Sigmoid colon (tissue), 6 donors: ENCODE measurements at regions not wholly inside any gene's neighbourhood (a gene's known extent, or its start where the extent isn't known, plus 50 kb on each side); places are given as distances from the start of the nearest gene placed in this dataset.
"Not testable (repeated sequence)": the region's sequence is repeated elsewhere in the genome, so short reads cannot be mapped to it uniquely, and the experiment has no call there.

ENCODE experiments used
- DNase-seq: peaks from one replicate; pipeline ENCODE4 v3.0.0-alpha.2; 2019
- H3K27ac ChIP-seq, 4 donors: fragments of 200-600 bp; sonication (generic); one replicate each; pipeline ENCODE4 v1.5.1; 2016 to 2019; ENCODE audit warnings: mild to moderate bottlenecking in 1 of 4
- H3K27me3 ChIP-seq, 3 donors: fragments of 200-600 bp; sonication (generic); one replicate each; pipeline ENCODE4 v1.5.1; 2019; ENCODE audit warnings: mild to moderate bottlenecking in 1 of 3
- H3K36me3 ChIP-seq, 4 donors: fragments of 200-600 bp; sonication (generic); one replicate each; pipeline ENCODE4 v1.5.1; 2016 to 2019
- H3K4me1 ChIP-seq, 4 donors: fragments of 200-600 bp; sonication (generic); one replicate each; pipeline ENCODE4 v1.5.1; 2017 to 2019
- H3K4me3 ChIP-seq, 4 donors: fragments of 200-600 bp; sonication (generic); one replicate each; pipeline ENCODE4 v1.5.1; 2017 to 2019; ENCODE audit warnings: mild to moderate bottlenecking in 2 of 4, moderate library complexity in 1 of 4
- H3K9me3 ChIP-seq, 4 donors: fragments of 200-600 bp in 3 of 4; sonication (generic) in 3 of 4; one replicate each; pipeline versions ENCODE4 v1.5.1 to v1.6.1; 2013 to 2019
- CTCF ChIP-seq, 4 experiments: fragments of 450-650 bp in 3 of 4; fragments of 200-600 bp in 1 of 4; IDR thresholded peaks; one replicate each; pipeline ENCODE4 v1.5.1; 2016 to 2019; ENCODE audit warnings: antibody characterized with exemption in 4 of 4, mild to moderate bottlenecking in 3 of 4, moderate library complexity in 2 of 4
- EP300 ChIP-seq, 4 donors: sonication (generic); formaldehyde crosslinking; IDR thresholded peaks; one replicate each; pipeline ENCODE4 v1.6.1; 2017; ENCODE audit warnings: antibody characterized with exemption in 4 of 4
- POLR2A ChIP-seq, 2 donors: fragments of 450-650 bp; IDR thresholded peaks; one replicate each; pipeline ENCODE4 v1.6.1; 2016; ENCODE audit warnings: antibody characterized with exemption in 2 of 2, mild to moderate bottlenecking in 2 of 2, moderate library complexity in 2 of 2
- POLR2AphosphoS5 ChIP-seq, 4 donors: sonication (generic); formaldehyde crosslinking; IDR thresholded peaks; one replicate each; pipeline ENCODE4 v1.6.1; 2017; ENCODE audit warnings: antibody characterized with exemption in 4 of 4
- WGBS, 2 donors: extraction: QIAGEN DNeasy Blood & Tissue Kit; methylation state at CpG; one replicate each; pipeline ENCODE4 v1.1.7; 2013; 5-methylcytosine and 5-hydroxymethylcytosine counted together
- intact Hi-C: fragments of 100-400 bp; cut with DNase I; formaldehyde crosslinking; loops from one replicate; pipeline ENCODE4 v1.15.1; 2023
- donor health status: healthy with polysubstance abuse.
- donor health status: healthy.

- intact Hi-C loops = no loop called here
- 96 to 98% methylated on average over 1 of the region's 1 CpG for WGBS, 2 donors
Measured at GRCh38 chr6:145099713-145100112, 635.6 kb downstream of the EPM2A start.

GRCh38 chr6:145110109-145110508 lies 625.2 kb downstream of the EPM2A start:
- H3K4me1 ChIP-seq = no peaks in the 10 kb centered on the region
- no peak overlapping the region for H3K4me3 ChIP-seq
- 86 to 98% methylated on average over 1 of the region's 1 CpG for WGBS, 2 donors
- H3K27me3 ChIP-seq = no peaks in the 10 kb centered on the region
- no peak overlapping the region for H3K27ac ChIP-seq
- intact Hi-C loops = no loop called here
- TF ChIP-seq POLR2AphosphoS5 (IDR thresholded peaks at IDR 0.05) (no peak), POLR2A (IDR thresholded peaks at IDR 0.05) (no peak), EP300 (IDR thresholded peaks at IDR 0.05) (no peak), CTCF (IDR thresholded peaks at IDR 0.05) (no peak)
- H3K9me3 ChIP-seq = no peaks in the 10 kb centered on the region
- no peak for DNase-seq
- H3K36me3 ChIP-seq = no peaks in the 10 kb centered on the region

More at GRCh38 chr6:145099713-145100112, 635.6 kb downstream of the EPM2A start:
- H3K27ac ChIP-seq = no peak overlapping the region
- DNase-seq = no peak
- H3K27me3 ChIP-seq = no peaks in the 10 kb centered on the region
- no peaks in the 10 kb centered on the region for H3K4me1 ChIP-seq
- peaks cover 0 to 4% (median 2%) of the 10 kb centered on the region in 4 donors for H3K9me3 ChIP-seq
- H3K36me3 ChIP-seq = no peaks in the 10 kb centered on the region
- no peak overlapping the region for H3K4me3 ChIP-seq
- TF ChIP-seq POLR2AphosphoS5 (IDR thresholded peaks at IDR 0.05) (no peak), EP300 (IDR thresholded peaks at IDR 0.05) (no peak), POLR2A (IDR thresholded peaks at IDR 0.05) (no peak), CTCF (IDR thresholded peaks at IDR 0.05) (no peak)

- not testable (repeated sequence) for DNase-seq
- WGBS, 2 donors = 84 to 87% methylated on average over 2 of the region's 2 CpGs
Measured at GRCh38 chr6:145111407-145111806, 623.9 kb downstream of the EPM2A start.

GRCh38 chr6:145112711-145113148 lies 622.6 kb downstream of the EPM2A start:
- intact Hi-C loops = no loop called here
- WGBS, 2 donors = 87% methylated on average over 7 of the region's 7 CpGs
- H3K36me3 ChIP-seq = no peaks in the 10 kb centered on the region
- no peak overlapping the region for H3K4me3 ChIP-seq
- no peaks in the 10 kb centered on the region for H3K27me3 ChIP-seq
- TF ChIP-seq POLR2AphosphoS5 (IDR thresholded peaks at IDR 0.05) (no peak), CTCF (IDR thresholded peaks at IDR 0.05) (no peak), POLR2A (IDR thresholded peaks at IDR 0.05) (no peak), EP300 (IDR thresholded peaks at IDR 0.05) (no peak)
- H3K9me3 ChIP-seq = no peaks in the 10 kb centered on the region
- H3K4me1 ChIP-seq = no peaks in the 10 kb centered on the region
- no peak overlapping the region for H3K27ac ChIP-seq
- no peak for DNase-seq

More at GRCh38 chr6:145111407-145111806, 623.9 kb downstream of the EPM2A start:
- H3K27ac ChIP-seq, H3K4me3 ChIP-seq, H3K36me3 ChIP-seq, H3K9me3 ChIP-seq, H3K4me1 ChIP-seq, intact Hi-C loops, H3K27me3 ChIP-seq: not testable (repeated sequence)

GRCh38 chr6:145115638-145116037 lies 619.7 kb downstream of the EPM2A start:
- no peak for DNase-seq
- TF ChIP-seq POLR2AphosphoS5 (IDR thresholded peaks at IDR 0.05) (no peak), POLR2A (IDR thresholded peaks at IDR 0.05) (no peak), EP300 (IDR thresholded peaks at IDR 0.05) (no peak), CTCF (IDR thresholded peaks at IDR 0.05) (no peak)
- Histone ChIP-seq H3K4me1 (no peaks in the 10 kb centered on the region), H3K36me3 (no peaks in the 10 kb centered on the region), H3K9me3 (no peaks in the 10 kb centered on the region), H3K27me3 (no peaks in the 10 kb centered on the region), H3K4me3 (no peak overlapping the region), H3K27ac (no peak overlapping the region)
- intact Hi-C loops = no loop called here
